ENCODE measurements at regions not wholly inside any gene's neighbourhood (a gene's known extent, or its start where the extent isn't known, plus 50 kb on each side); places are given as distances from the start of the nearest gene placed in this dataset.

- intact Hi-C loops (cut with micrococcal nuclease): no loop called here
Observed at GRCh38 chr18:77444385-77444784, 194.7 kb downstream of the GALR1 start.

- intact Hi-C loops (cut with micrococcal nuclease): no loop called here
Observed at GRCh38 chr18:77448046-77448445, 198.4 kb downstream of the GALR1 start.

- intact Hi-C loops (cut with micrococcal nuclease): no loop called here
Observed at GRCh38 chr18:77455004-77455403, 205.4 kb downstream of the GALR1 start.

- intact Hi-C loops (cut with micrococcal nuclease): no loop called here
Observed at GRCh38 chr18:77457681-77458080, 208.0 kb downstream of the GALR1 start.

GRCh38 chr18:77461062-77461688 lies 211.5 kb downstream of the GALR1 start:
- intact Hi-C loops (cut with micrococcal nuclease): no loop called here

- intact Hi-C loops (cut with micrococcal nuclease): no loop called here
Observed at GRCh38 chr18:77464917-77465316, 215.3 kb downstream of the GALR1 start.

GRCh38 chr18:77466890-77467289 lies 217.2 kb downstream of the GALR1 start:
- intact Hi-C loops (cut with micrococcal nuclease): no loop called here

- intact Hi-C loops (cut with micrococcal nuclease): no loop called here
Observed at GRCh38 chr18:77469131-77469530, 219.5 kb downstream of the GALR1 start.

GRCh38 chr18:77470569-77471413 lies 221.1 kb downstream of the GALR1 start:
- intact Hi-C loops (cut with micrococcal nuclease): no loop called here

GRCh38 chr18:77472509-77472908 lies 222.9 kb downstream of the GALR1 start:
- intact Hi-C loops (cut with micrococcal nuclease): no loop called here

- intact Hi-C loops (cut with micrococcal nuclease): no loop called here
Observed at GRCh38 chr18:77478646-77479442, 229.2 kb downstream of the GALR1 start.

GRCh38 chr18:77481541-77481940 lies 231.9 kb downstream of the GALR1 start:
- intact Hi-C loops (cut with micrococcal nuclease): no loop called here

- intact Hi-C loops (cut with micrococcal nuclease): no loop called here
Observed at GRCh38 chr18:77482190-77483085, 232.8 kb downstream of the GALR1 start.

GRCh38 chr18:77486985-77487384 lies 237.3 kb downstream of the GALR1 start:
- intact Hi-C loops (cut with micrococcal nuclease): no loop called here

GRCh38 chr18:77487951-77488740 lies 238.5 kb downstream of the GALR1 start:
- intact Hi-C loops (cut with micrococcal nuclease): no loop called here

GRCh38 chr18:77495079-77495478 lies 245.4 kb downstream of the GALR1 start:
- intact Hi-C loops (cut with micrococcal nuclease): no loop called here

- intact Hi-C loops (cut with micrococcal nuclease): no loop called here
Observed at GRCh38 chr18:77495982-77496690, 246.5 kb downstream of the GALR1 start.

GRCh38 chr18:77501266-77501665 lies 251.6 kb downstream of the GALR1 start:
- intact Hi-C loops (cut with micrococcal nuclease): no loop called here

- intact Hi-C loops (cut with micrococcal nuclease): no loop called here
Observed at GRCh38 chr18:77505499-77505898, 255.9 kb downstream of the GALR1 start.

- intact Hi-C loops (cut with micrococcal nuclease): no loop called here
Observed at GRCh38 chr18:77512152-77512551, 262.5 kb downstream of the GALR1 start.

Data from T-helper 2 cell treated with Interferon-gamma antibody and Interleukin-4, amounts not matched to agents 100 ng/mL and 5 ng/mL, for 36 hours (primary cell).